HAP-1 (cell line): ENCODE measurements at regions not wholly inside any gene's neighbourhood (a gene's known extent, or its start where the extent isn't known, plus 50 kb on each side); places are given as distances from the start of the nearest gene placed in this dataset.
"Not testable (repeated sequence)": the region's sequence is repeated elsewhere in the genome, so short reads cannot be mapped to it uniquely, and the experiment has no call there.

ENCODE experiments used
- DNase-seq, 2 experiments: peaks; one replicate each; pipeline ENCODE4 v3.0.0-alpha.2; 2016 to 2020; ENCODE audit warnings: low spot score in 2 of 2
- H3K27me3 ChIP-seq: fragments of 250-450 bp; sonication (Bioruptor Pico); 2 replicates; pipeline ENCODE4 v1.5.1; 2020; ENCODE audit warnings: low read depth, mild to moderate bottlenecking, moderate library complexity
- H3K36me3 ChIP-seq: fragments of 250-450 bp; sonication (Bioruptor Pico); replicated peaks from 2 replicates; pipeline ENCODE4 v1.5.1; 2020; ENCODE audit warnings: mild to moderate bottlenecking
- H3K4me1 ChIP-seq: fragments of 250-450 bp; sonication (Bioruptor Pico); 2 replicates; pipeline ENCODE4 v1.5.1; 2020; ENCODE audit warnings: mild to moderate bottlenecking
- H3K4me3 ChIP-seq: fragments of 250-450 bp; sonication (Bioruptor Pico); 2 replicates; pipeline ENCODE4 v1.5.1; 2020; ENCODE audit warnings: mild to moderate bottlenecking, moderate library complexity
- H3K9me3 ChIP-seq: fragments of 250-450 bp; sonication (Bioruptor Pico); 2 replicates; pipeline ENCODE4 v1.5.1; 2020; ENCODE audit warnings: mild to moderate bottlenecking, moderate library complexity
- in situ Hi-C: fragments of 300-500 bp; cut with MboI; formaldehyde crosslinking; loops from 3 replicates; pipeline ENCODE4 v1.14.3; 2020; ENCODE audit warnings: low sequenced_read_pairs, inconsistent platforms, mixed read lengths

GRCh38 chr2:22970991-22971390, 414.0 kb upstream of the KLHL29 start:
- Histone ChIP-seq H3K4me3 (no peak overlapping the region), H3K36me3 (no peaks in the 10 kb centered on the region), H3K27me3 (no peaks in the 10 kb centered on the region), H3K4me1 (no peaks in the 10 kb centered on the region), H3K9me3 (no peaks in the 10 kb centered on the region)
- no peak for DNase-seq
- in situ Hi-C loops: no loop called here

GRCh38 chr2:22981785-22982184, 403.2 kb upstream of the KLHL29 start:
- Histone ChIP-seq H3K36me3 (no peaks in the 10 kb centered on the region), H3K4me1 (no peaks in the 10 kb centered on the region), H3K9me3 (no peaks in the 10 kb centered on the region), H3K4me3 (no peak overlapping the region), H3K27me3 (no peaks in the 10 kb centered on the region)
- in situ Hi-C loops: no loop called here
- no peak for DNase-seq

GRCh38 chr2:22984152-22984551, 400.8 kb upstream of the KLHL29 start:
- H3K9me3 ChIP-seq, in situ Hi-C loops, H3K4me3 ChIP-seq, H3K27me3 ChIP-seq, H3K4me1 ChIP-seq, DNase-seq, H3K36me3 ChIP-seq: not testable (repeated sequence)

- no peak for DNase-seq
Observed at GRCh38 chr2:22990246-22990645, 394.7 kb upstream of the KLHL29 start.

GRCh38 chr2:22991844-22992243, 393.1 kb upstream of the KLHL29 start:
- DNase-seq: no peak
- no peak overlapping the region for H3K4me3 ChIP-seq
- in situ Hi-C loops: no loop called here

More at GRCh38 chr2:22990246-22990645, 394.7 kb upstream of the KLHL29 start:
- no peaks in the 10 kb centered on the region for H3K9me3 ChIP-seq
- no peaks in the 10 kb centered on the region for H3K36me3 ChIP-seq
- no peaks in the 10 kb centered on the region for H3K4me1 ChIP-seq
- in situ Hi-C loops: no loop called here
- H3K4me3 ChIP-seq: no peak overlapping the region
- H3K27me3 ChIP-seq: no peaks in the 10 kb centered on the region

GRCh38 chr2:22992441-22992840, 392.5 kb upstream of the KLHL29 start:
- Histone ChIP-seq H3K27me3 (no peaks in the 10 kb centered on the region), H3K4me3 (no peak overlapping the region), H3K36me3 (no peaks in the 10 kb centered on the region), H3K4me1 (no peaks in the 10 kb centered on the region), H3K9me3 (no peaks in the 10 kb centered on the region)
- in situ Hi-C loops: no loop called here
- DNase-seq: no peak

More at GRCh38 chr2:22991844-22992243, 393.1 kb upstream of the KLHL29 start:
- H3K4me1 ChIP-seq: no peaks in the 10 kb centered on the region
- H3K27me3 ChIP-seq: no peaks in the 10 kb centered on the region
- H3K36me3 ChIP-seq: no peaks in the 10 kb centered on the region
- no peaks in the 10 kb centered on the region for H3K9me3 ChIP-seq

GRCh38 chr2:22993250-22993649, 391.7 kb upstream of the KLHL29 start:
- H3K4me1 ChIP-seq: no peaks in the 10 kb centered on the region
- H3K9me3 ChIP-seq: no peaks in the 10 kb centered on the region
- no peaks in the 10 kb centered on the region for H3K36me3 ChIP-seq
- no peak for DNase-seq
- H3K27me3 ChIP-seq: no peaks in the 10 kb centered on the region
- in situ Hi-C loops: no loop called here
- H3K4me3 ChIP-seq: no peak overlapping the region

- no peak for DNase-seq
- Histone ChIP-seq H3K4me3 (no peak overlapping the region), H3K4me1 (no peaks in the 10 kb centered on the region), H3K27me3 (no peaks in the 10 kb centered on the region), H3K9me3 (no peaks in the 10 kb centered on the region), H3K36me3 (no peaks in the 10 kb centered on the region)
- in situ Hi-C loops: no loop called here
Observed at GRCh38 chr2:22995576-22995975, 389.4 kb upstream of the KLHL29 start.

- H3K9me3 ChIP-seq: no peaks in the 10 kb centered on the region
- no peak overlapping the region for H3K4me3 ChIP-seq
- no peak for DNase-seq
- no peaks in the 10 kb centered on the region for H3K36me3 ChIP-seq
- H3K27me3 ChIP-seq: no peaks in the 10 kb centered on the region
- H3K4me1 ChIP-seq: no peaks in the 10 kb centered on the region
- in situ Hi-C loops: no loop called here
Observed at GRCh38 chr2:22996911-22997310, 388.1 kb upstream of the KLHL29 start.

- no peaks in the 10 kb centered on the region for H3K4me1 ChIP-seq
- H3K4me3 ChIP-seq: no peak overlapping the region
- H3K36me3 ChIP-seq: no peaks in the 10 kb centered on the region
- H3K27me3 ChIP-seq: no peaks in the 10 kb centered on the region
- no peaks in the 10 kb centered on the region for H3K9me3 ChIP-seq
- in situ Hi-C loops: no loop called here
- no peak for DNase-seq
Observed at GRCh38 chr2:22998359-22998758, 386.6 kb upstream of the KLHL29 start.

- no peaks in the 10 kb centered on the region for H3K27me3 ChIP-seq
- no peaks in the 10 kb centered on the region for H3K9me3 ChIP-seq
- in situ Hi-C loops: no loop called here
- no peaks in the 10 kb centered on the region for H3K4me1 ChIP-seq
- DNase-seq: no peak
- no peaks in the 10 kb centered on the region for H3K36me3 ChIP-seq
- H3K4me3 ChIP-seq: no peak overlapping the region
Observed at GRCh38 chr2:22999951-23000350, 385.0 kb upstream of the KLHL29 start.

GRCh38 chr2:23002234-23002633, 382.7 kb upstream of the KLHL29 start:
- H3K9me3 ChIP-seq: no peaks in the 10 kb centered on the region
- in situ Hi-C loops: no loop called here
- H3K4me1 ChIP-seq: no peaks in the 10 kb centered on the region
- no peaks in the 10 kb centered on the region for H3K36me3 ChIP-seq
- no peaks in the 10 kb centered on the region for H3K27me3 ChIP-seq
- DNase-seq: no peak
- no peak overlapping the region for H3K4me3 ChIP-seq

GRCh38 chr2:23005469-23005868, 379.5 kb upstream of the KLHL29 start:
- no peaks in the 10 kb centered on the region for H3K27me3 ChIP-seq
- no peaks in the 10 kb centered on the region for H3K9me3 ChIP-seq
- no peak for DNase-seq
- H3K4me3 ChIP-seq: no peak overlapping the region
- no peaks in the 10 kb centered on the region for H3K4me1 ChIP-seq
- no peaks in the 10 kb centered on the region for H3K36me3 ChIP-seq
- in situ Hi-C loops: no loop called here

- in situ Hi-C loops: no loop called here
- Histone ChIP-seq H3K27me3 (no peaks in the 10 kb centered on the region), H3K36me3 (no peaks in the 10 kb centered on the region), H3K9me3 (no peaks in the 10 kb centered on the region), H3K4me1 (no peaks in the 10 kb centered on the region), H3K4me3 (no peak overlapping the region)
- no peak for DNase-seq
Observed at GRCh38 chr2:23007631-23008235, 377.2 kb upstream of the KLHL29 start.

- Histone ChIP-seq H3K36me3 (no peaks in the 10 kb centered on the region), H3K9me3 (no peaks in the 10 kb centered on the region), H3K27me3 (no peaks in the 10 kb centered on the region), H3K4me3 (no peak overlapping the region), H3K4me1 (no peaks in the 10 kb centered on the region)
- in situ Hi-C loops: no loop called here
- DNase-seq: no peak
Observed at GRCh38 chr2:23008440-23008839, 376.5 kb upstream of the KLHL29 start.
